ENCODE measurements at regions not wholly inside any gene's neighbourhood (a gene's known extent, or its start where the extent isn't known, plus 50 kb on each side); places are given as distances from the start of the nearest gene placed in this dataset.

GRCh38 chr18:43484710-43485109 lies 207.4 kb upstream of the SYT4 start:
- no peak for TF ChIP-seq CTCF (IDR thresholded peaks at IDR 0.05)
- no peak for TF ChIP-seq EZH2 (IDR thresholded peaks at IDR 0.05; ENCODE audit: borderline replicate concordance, insufficient read depth, low read depth, low read length, poor library complexity, severe bottlenecking)

Data from B cell (primary cell).